ENCODE measurements at regions not wholly inside any gene's neighbourhood (a gene's known extent, or its start where the extent isn't known, plus 50 kb on each side); places are given as distances from the start of the nearest gene placed in this dataset.
"Not testable (repeated sequence)": the region's sequence is repeated elsewhere in the genome, so short reads cannot be mapped to it uniquely, and the experiment has no call there.

DNA sequence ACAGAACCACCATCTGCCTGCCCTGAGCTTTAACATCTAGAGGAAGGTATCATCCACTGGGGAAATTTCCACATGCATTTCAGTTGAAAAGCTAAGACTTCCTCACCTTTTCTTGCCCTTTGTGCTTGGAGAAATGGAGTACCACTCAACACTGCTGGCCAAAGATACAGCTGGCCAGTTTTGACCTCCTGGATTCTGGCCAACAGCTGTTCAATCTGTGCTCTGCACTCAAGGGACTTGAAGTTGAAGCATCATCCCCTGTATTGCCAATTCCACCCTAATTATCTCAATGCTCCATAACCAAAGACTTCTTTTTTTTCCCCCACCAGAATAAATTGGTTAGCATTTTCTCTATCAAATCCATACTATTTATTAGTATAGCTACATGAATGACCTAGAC, 70.4 kb upstream of the PRDM9 start:
- ChIA-PET CTCF (no interaction called here), POLR2A (ENCODE audit: unreplicated experiment) (interaction anchor here (0.5 kb wide), 1 partner anchor 51 kb away, joined by 3 read pairs; no protein-coding TSS in a partner anchor)
- no peaks in the 10 kb centered on the region for H3K79me2 ChIP-seq (ENCODE audit: low read depth)
- no peaks in the 10 kb centered on the region for H3K9me2 ChIP-seq (ENCODE audit: insufficient read depth)
- H4K20me1 ChIP-seq (ENCODE audit: insufficient read depth): no peaks in the 10 kb centered on the region
- H3K9me3 ChIP-seq (ENCODE audit: insufficient read depth, low read depth): no peaks in the 10 kb centered on the region
- H2AFZ ChIP-seq: no peak overlapping the region
- no TSS peak for BruUV-seq (replicated peaks)
- intact Hi-C loops (cut with micrococcal nuclease; ENCODE audit: unreplicated experiment): no loop called here
- H3K36me3 ChIP-seq (ENCODE audit: low read depth): no peaks in the 10 kb centered on the region
- H3K27ac ChIP-seq: no peak overlapping the region
- no peak for DNase-seq
- H3K4me3 ChIP-seq: no peak overlapping the region
- H3K27me3 ChIP-seq (ENCODE audit: insufficient read depth, low read depth): no peaks in the 10 kb centered on the region
- no peaks in the 10 kb centered on the region for H3K4me1 ChIP-seq (replicated peaks; ENCODE audit: insufficient read depth)
- no peak overlapping the region for H3K4me2 ChIP-seq
- TF ChIP-seq EZH2 (IDR thresholded peaks at IDR 0.05; ENCODE audit: low read depth): no peak
- TF ChIP-seq, protein P1, sequence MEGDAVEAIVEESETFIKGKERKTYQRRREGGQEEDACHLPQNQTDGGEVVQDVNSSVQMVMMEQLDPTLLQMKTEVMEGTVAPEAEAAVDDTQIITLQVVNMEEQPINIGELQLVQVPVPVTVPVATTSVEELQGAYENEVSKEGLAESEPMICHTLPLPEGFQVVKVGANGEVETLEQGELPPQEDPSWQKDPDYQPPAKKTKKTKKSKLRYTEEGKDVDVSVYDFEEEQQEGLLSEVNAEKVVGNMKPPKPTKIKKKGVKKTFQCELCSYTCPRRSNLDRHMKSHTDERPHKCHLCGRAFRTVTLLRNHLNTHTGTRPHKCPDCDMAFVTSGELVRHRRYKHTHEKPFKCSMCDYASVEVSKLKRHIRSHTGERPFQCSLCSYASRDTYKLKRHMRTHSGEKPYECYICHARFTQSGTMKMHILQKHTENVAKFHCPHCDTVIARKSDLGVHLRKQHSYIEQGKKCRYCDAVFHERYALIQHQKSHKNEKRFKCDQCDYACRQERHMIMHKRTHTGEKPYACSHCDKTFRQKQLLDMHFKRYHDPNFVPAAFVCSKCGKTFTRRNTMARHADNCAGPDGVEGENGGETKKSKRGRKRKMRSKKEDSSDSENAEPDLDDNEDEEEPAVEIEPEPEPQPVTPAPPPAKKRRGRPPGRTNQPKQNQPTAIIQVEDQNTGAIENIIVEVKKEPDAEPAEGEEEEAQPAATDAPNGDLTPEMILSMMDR (conservative IDR thresholded peaks at IDR 0.05): no peak
- H3F3A ChIP-seq (ENCODE audit: insufficient read depth, low read depth): no peaks in the 10 kb centered on the region

DNA sequence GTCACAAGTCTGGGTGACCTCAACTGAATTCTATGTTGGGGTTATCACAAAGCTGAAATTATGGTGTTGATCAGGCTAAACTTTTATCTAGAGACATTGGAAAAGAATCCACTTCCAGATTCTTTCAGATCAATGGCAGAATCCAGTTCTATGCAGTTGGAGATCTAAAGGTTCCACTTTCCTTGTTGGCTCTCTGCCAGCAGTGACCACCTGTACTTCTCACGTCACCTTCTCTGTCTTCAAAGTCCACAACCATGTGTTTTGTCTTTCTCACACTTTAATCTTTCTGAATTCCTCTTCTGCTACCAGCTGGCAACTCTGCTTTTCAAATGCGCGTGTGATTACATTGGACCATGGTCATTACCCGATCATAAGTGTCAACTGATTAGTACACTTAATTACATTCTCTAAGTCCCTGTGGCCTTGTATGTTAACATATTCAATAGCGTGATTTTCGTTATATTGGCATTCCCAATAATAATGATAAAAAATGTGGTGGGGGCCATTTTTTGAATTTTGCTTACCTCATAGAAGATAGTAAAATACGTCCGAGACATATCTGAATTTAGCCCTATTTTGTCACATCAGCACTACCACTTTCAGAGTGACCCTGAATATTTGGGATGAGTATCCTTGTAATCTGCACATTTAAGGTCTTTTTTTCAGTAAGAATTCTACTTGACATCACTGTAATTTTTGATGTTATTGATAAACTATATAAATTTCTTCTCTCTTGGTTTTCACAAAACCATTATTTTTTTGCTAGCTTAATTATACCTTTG, 73.7 kb upstream of the PRDM9 start:
- ChIA-PET POLR2A (ENCODE audit: unreplicated experiment) (no interaction called here), CTCF (no interaction called here)
- intact Hi-C loops (cut with micrococcal nuclease; ENCODE audit: unreplicated experiment): no loop called here
- H3K4me2 ChIP-seq: no peak overlapping the region
- H4K20me1 ChIP-seq (ENCODE audit: insufficient read depth): no peaks in the 10 kb centered on the region
- no peaks in the 10 kb centered on the region for H3K9me2 ChIP-seq (ENCODE audit: insufficient read depth)
- no peak overlapping the region for H3K4me3 ChIP-seq
- no peak for DNase-seq
- no peaks in the 10 kb centered on the region for H3K36me3 ChIP-seq (ENCODE audit: low read depth)
- H3K27ac ChIP-seq: no peak overlapping the region
- no peak overlapping the region for H2AFZ ChIP-seq
- no peaks in the 10 kb centered on the region for H3K9me3 ChIP-seq (ENCODE audit: insufficient read depth, low read depth)
- H3K4me1 ChIP-seq (replicated peaks; ENCODE audit: insufficient read depth): no peaks in the 10 kb centered on the region
- no peaks in the 10 kb centered on the region for H3K27me3 ChIP-seq (ENCODE audit: insufficient read depth, low read depth)
- no TSS peak for BruUV-seq (replicated peaks)
- no peaks in the 10 kb centered on the region for H3K79me2 ChIP-seq (ENCODE audit: low read depth)
- no peaks in the 10 kb centered on the region for H3F3A ChIP-seq (ENCODE audit: insufficient read depth, low read depth)
- TF ChIP-seq, protein P1 (conservative IDR thresholded peaks at IDR 0.05): no peak
- no peak for TF ChIP-seq EZH2 (IDR thresholded peaks at IDR 0.05; ENCODE audit: low read depth)

DNA sequence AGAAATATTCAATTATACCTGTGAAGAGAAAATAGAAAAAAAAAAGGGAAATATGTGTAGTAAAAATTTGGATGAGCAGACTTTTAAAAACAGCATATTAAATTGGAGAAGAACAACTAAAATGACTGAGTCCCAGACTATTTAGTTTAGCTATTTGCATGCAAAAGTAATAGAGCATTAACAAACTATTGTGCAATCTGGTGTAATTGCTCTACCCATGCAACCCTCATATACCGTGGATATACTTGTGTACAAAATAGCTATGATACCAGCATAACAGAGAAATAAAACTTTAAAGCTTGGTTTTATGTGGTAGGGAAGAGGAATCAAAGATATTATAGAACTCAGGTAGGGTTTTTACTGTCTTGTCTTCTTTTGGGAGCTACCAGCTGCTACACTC, 78.7 kb upstream of the PRDM9 start:
- Histone ChIP-seq H3F3A (ENCODE audit: insufficient read depth, low read depth) (no peaks in the 10 kb centered on the region), H3K36me3 (ENCODE audit: low read depth) (no peaks in the 10 kb centered on the region), H3K9me3 (ENCODE audit: insufficient read depth, low read depth) (no peaks in the 10 kb centered on the region), H3K79me2 (ENCODE audit: low read depth) (no peaks in the 10 kb centered on the region), H3K4me2 (no peak overlapping the region), H3K9me2 (ENCODE audit: insufficient read depth) (no peaks in the 10 kb centered on the region), H3K27ac (no peak overlapping the region), H3K4me3 (no peak overlapping the region), H3K4me1 (replicated peaks; ENCODE audit: insufficient read depth) (no peaks in the 10 kb centered on the region), H2AFZ (no peak overlapping the region), H4K20me1 (ENCODE audit: insufficient read depth) (no peaks in the 10 kb centered on the region), H3K27me3 (ENCODE audit: insufficient read depth, low read depth) (no peaks in the 10 kb centered on the region)
- ChIA-PET POLR2A (ENCODE audit: unreplicated experiment) (no interaction called here), CTCF (no interaction called here)
- DNase-seq: no peak
- intact Hi-C loops (cut with micrococcal nuclease; ENCODE audit: unreplicated experiment): no loop called here
- no TSS peak for BruUV-seq (replicated peaks)
- TF ChIP-seq EZH2 (IDR thresholded peaks at IDR 0.05; ENCODE audit: low read depth): no peak
- TF ChIP-seq, protein P1 (conservative IDR thresholded peaks at IDR 0.05): no peak

- BruUV-seq (replicated peaks); DNase-seq; H4K20me1 ChIP-seq (ENCODE audit: insufficient read depth); H3K27me3 ChIP-seq (ENCODE audit: insufficient read depth, low read depth); H3K4me3 ChIP-seq; POLR2A ChIA-PET (ENCODE audit: unreplicated experiment); H3K27ac ChIP-seq; H3K79me2 ChIP-seq (ENCODE audit: low read depth); H2AFZ ChIP-seq; H3K4me1 ChIP-seq (replicated peaks; ENCODE audit: insufficient read depth); H3F3A ChIP-seq (ENCODE audit: insufficient read depth, low read depth); H3K4me2 ChIP-seq; H3K9me2 ChIP-seq (ENCODE audit: insufficient read depth); H3K9me3 ChIP-seq (ENCODE audit: insufficient read depth, low read depth); H3K36me3 ChIP-seq (ENCODE audit: low read depth); intact Hi-C loops (cut with micrococcal nuclease; ENCODE audit: unreplicated experiment): not testable (repeated sequence)
- CTCF ChIA-PET: interaction anchor here (0.6 kb wide), 1 partner anchor 931 kb away, joined by 4 read pairs; no protein-coding TSS in a partner anchor
Measured at GRCh38 chr5:23420214-23420613, 87.2 kb upstream of the PRDM9 start.

Measured in PC-9 (cell line).